ENCODE measurements at regions not wholly inside any gene's neighbourhood (a gene's known extent, or its start where the extent isn't known, plus 50 kb on each side); places are given as distances from the start of the nearest gene placed in this dataset.

DNA sequence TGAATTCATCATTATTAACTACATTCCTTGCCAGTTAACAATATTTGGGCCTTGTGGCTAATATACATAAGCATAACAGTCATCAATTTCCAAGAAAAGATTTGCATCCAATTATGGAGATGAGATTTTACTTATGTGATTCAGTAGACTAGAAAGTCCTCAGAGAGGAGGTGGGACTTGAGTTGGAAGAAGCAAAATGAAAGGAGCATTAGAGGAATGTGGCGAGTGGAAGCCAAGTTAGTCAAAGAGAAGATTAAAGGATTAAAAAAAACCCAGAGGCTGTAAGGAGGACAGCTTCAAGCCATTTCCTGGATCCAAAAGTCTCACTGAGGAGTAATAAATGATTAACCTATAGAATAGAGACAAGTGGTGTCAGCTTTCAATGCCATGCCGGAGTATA, 1099.4 kb upstream of the IGFBP7 start:
- no peak for DNase-seq (ENCODE audit: low read depth in 2 of 2)

DNA sequence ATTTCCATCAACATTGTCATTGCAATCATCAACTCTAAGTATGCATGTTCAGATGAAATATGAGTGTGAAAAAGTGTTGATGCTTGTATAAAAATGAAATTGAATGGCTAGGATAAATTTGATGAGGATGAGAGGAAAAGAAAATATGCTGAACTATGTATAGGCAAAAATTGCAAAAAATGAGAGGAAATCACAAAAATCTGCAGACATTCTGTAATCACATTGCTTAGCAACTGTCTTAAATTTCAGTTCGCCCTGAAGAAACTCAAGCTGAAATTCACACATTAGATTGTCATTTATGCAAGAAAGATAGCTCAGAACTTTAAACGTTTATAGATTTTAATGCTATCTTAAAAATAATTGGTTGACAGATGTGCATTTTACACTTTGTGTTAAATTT, 1098.8 kb upstream of the IGFBP7 start:
- DNase-seq (ENCODE audit: low read depth in 2 of 2), result no peak

DNA sequence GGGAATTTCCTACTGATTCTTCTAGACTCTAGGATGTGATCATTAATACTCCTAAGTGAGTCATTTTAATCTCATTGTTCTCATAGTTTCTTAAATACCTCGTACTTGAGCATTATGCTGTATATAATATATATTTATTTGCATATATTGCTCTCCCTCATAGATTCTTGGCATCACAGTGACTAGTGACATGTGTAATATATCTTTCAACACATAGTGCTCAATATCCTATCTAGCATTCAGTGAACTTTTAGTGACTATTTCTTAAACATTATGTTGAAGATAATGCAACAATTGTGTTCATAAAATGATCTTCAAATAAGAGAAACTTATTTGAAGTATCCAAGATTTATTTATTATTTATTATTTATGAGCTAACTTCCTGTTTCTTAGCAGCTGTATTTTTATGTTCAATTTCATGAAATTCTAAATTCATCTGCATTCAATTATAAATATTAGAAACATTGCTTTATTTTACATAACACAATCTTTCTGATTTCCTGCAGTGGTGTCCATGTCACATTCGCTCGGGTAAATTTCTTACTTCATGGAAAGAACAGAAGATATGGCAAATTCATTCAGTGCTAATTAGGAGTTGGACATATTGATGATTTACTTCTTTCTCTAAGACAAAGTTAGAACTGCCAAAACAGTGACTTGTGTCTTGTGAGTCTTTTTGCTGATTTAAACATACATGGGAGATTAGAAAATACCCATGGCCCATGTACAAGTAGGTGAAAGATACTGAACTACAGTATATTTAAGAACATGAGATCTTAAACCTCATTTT, 1095.5 kb upstream of the IGFBP7 start:
- no peak for DNase-seq (ENCODE audit: low read depth in 2 of 2)

DNA sequence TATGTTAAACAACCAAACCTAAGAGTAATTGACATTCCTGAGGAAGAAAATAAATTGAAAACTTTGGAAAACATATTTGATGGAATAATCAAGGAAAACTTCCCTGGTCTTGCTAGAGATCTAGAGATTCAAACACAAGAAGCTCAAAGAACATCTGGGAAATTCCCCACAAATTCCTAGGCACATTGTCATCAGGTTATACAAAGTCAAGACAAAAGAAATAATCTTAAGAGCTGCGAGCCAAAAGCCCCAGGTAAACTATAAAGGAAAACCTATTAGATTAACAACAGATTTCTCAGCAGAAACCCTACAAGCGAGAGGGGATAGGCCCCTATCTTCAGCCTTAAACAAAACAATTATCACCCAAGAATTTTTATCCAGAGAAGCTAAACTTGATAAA, 1082.0 kb upstream of the IGFBP7 start:
- DNase-seq (ENCODE audit: low read depth in 2 of 2), result no peak

DNA sequence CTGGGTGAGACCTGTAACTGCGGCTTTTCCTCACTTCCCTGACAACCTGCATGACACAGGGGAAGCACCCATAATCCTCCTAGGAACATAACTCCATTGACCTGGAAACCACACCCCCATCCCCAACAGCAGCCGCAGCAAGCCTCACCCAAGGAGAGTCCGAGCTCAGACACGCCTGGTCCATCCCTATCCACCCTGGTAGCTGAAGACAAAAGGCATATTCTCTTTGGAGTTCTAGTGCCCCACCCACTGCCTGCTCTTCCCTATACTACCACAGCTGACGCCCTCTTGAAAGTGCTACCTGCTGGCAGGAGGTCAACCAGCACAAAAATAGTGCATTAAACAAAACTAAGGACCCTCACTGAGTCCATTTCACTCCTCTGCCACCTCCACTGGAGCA, 1080.9 kb upstream of the IGFBP7 start:
- DNase-seq (ENCODE audit: low read depth in 2 of 2), result no peak

DNA sequence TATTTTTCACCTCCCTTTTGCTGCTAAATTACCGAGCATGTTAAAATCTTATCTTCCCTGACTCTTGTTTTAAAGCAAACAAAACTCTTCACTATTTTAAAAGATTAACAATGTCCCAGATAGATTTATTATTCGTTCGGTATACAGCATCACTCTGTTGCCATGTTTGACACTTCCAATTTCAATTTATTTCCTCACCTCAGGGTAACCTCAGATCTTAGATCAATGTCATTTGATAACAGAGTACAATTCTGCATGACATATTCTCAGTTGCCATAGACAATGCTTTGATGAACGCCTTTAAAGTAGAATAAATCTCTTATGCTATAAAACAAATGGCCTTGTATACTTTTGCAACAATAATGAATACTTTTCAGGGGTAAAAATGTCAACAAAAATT, 1078.1 kb upstream of the IGFBP7 start:
- DNase-seq (ENCODE audit: low read depth in 2 of 2), result no peak

DNA sequence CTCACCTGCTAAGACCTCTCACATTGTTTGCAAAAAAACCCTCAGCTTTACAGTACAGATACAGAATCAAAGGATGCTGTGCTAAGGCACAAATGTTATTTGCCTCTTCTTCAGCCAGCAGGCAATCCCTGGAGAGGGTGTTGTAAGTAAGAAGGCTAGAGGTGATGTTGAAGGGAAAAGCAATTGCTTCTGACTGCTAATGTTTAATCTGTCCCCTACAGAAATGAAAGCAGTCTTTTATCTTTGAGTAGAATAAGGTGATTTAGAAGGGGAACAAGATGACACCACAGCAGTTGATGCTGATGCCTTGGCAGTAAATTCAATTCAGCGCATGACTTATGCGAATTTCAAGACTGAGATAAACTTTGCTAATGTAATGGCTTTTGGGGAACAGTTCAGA, 1064.8 kb upstream of the IGFBP7 start:
- no peak for DNase-seq (ENCODE audit: low read depth in 2 of 2)

DNA sequence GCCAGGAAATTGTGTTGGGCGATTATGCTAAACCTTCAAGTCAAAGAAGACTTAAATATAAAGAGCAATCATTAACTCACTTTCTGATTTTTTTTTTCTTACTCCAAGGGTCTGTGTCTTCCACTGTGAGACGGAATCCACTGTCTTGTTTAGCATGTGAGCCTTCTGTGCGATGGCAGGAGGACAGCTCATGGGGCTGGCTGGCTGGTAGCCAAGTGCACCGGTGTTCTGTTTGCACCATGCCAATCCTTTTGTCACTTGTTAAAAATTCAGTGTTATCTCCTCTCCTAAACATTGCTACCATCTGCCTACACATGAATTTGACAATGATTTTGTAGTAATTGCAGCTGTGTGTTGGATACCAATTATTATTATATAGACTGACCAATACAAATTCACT, 1056.3 kb upstream of the IGFBP7 start:
- DNase-seq (ENCODE audit: low read depth in 2 of 2), result no peak

DNA sequence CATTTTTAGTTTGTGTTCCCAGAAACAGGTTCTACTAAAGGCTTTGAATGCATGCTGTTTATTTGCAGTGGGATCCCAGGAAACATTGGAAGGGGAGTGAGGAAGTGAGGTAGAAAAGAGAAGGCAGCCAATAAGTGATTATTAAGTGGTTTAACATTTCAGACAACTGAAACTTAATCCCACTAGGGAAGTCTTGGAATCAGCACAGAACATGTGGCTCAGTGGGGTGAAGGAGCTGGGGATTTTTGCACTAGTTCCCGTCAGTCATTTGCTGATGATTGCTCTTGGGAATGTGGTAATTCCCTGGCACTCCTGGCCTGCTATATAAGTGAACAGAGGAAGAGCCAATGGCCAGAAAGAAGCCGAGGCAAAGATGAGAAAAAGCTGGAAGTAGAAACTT, 1053.0 kb upstream of the IGFBP7 start:
- no peak for DNase-seq (ENCODE audit: low read depth in 2 of 2)

DNA sequence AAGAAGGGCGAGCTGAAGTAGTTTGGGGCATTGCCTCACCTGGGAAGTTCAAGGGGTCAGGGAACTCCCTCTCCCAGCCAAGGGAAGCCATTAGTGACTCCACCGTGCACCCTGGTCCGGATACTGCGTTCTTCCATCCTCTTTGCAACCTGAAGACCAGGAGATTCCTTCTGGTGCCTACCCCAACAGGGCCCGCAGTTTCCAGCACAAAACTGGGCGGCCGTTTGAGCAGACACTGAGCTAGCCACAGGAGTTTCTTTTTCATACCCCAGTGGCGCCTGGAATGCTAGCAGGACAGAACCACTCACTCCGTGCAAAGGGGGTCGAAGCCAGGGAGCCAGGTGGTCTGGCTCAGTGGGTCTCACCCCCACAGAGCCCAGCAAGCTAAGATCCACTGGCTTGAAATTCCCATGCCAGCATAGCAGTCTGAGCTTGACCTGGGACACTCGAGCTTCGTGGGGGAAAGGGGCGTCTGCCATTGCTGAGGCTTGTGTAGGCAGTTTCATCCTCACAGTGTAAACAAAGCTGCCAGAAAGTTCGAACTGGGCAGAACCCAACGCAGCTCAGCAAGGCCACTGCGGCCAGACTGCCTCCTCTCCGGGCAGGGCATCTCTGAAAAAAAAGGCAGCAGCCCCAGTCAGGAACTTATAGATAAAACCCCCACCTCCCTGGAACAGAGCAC, 1039.4 kb upstream of the IGFBP7 start:
- no peak for DNase-seq (ENCODE audit: low read depth in 2 of 2)

DNA sequence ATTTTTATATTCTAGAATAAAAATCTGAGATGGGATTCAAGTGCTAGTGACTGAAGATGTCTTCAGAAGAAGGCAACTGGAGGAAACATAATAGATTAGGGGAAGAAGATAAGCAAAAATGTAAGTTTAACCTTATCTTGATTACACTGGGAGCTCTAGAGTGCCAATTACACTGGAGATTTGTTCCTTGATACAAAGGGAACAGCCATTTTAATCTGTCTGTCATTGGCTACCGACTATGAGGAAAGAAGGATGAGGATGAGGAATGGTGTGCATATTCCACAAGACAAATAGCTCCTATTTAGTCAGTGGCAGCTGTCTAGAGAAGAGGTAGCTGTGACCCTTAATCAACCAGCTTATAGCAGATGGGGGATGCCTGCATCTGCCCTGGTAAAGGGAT, 1034.5 kb upstream of the IGFBP7 start:
- no peak for DNase-seq (ENCODE audit: low read depth in 2 of 2)

DNA sequence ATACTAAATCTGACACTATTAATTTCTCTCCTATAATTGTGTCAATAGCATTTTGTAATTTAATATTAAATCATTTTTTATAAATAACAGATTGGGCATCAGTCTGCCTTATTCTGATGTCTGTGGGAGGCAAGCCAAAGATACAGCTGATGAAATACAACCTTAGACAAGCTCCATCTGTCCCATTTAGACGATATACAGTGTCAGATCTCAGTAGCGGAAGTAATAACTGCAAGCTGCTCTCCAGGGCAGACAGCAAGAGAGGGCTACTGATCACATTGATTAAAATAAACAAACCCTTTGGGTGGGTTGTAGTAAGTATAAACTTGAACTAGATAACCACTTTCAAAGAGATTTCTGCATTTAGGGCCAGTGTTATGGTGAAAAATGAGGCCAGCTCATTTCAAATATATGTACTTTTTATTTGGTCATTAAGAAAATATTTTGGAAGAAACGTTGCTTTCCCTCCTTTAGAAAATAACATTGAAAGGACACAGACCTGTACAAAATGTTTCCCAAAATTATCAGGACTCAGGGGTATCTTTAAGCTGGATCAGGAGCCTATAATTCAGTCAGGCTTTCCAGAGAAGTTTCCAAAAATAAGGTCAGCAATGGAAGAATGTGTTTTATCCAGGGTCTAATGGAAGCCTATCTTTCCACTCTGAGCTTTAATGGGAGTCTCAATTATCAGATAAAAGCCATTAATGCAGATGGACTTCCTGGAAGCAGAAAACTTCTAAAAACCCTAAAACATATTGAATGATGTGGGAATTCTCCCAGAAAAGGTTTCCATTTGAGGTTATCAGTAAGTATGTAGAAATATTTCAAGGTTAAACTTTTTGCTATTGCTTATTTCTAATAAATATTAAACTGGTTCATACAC, 1028.8 kb upstream of the IGFBP7 start:
- DNase-seq (ENCODE audit: low read depth in 2 of 2), result no peak

DNA sequence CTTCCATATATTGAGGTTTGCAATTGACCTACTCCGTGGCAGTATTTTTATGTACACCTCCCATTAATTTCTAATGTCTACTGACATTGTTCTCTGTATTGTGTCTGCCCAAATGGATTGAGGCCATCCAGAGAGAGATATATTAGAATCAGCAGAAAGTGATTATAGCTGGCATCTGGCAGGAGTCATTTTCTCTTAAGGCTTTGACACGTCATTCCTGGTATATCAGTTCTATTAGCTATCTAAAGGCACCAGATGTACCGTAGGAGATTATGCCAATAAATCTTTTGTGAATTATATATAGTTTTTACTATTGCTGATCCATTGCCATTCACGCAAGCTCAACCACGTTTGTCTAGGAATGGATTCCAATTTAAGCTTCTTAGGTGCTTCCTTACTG, 1026.4 kb upstream of the IGFBP7 start:
- no peak for DNase-seq (ENCODE audit: low read depth in 2 of 2)

DNA sequence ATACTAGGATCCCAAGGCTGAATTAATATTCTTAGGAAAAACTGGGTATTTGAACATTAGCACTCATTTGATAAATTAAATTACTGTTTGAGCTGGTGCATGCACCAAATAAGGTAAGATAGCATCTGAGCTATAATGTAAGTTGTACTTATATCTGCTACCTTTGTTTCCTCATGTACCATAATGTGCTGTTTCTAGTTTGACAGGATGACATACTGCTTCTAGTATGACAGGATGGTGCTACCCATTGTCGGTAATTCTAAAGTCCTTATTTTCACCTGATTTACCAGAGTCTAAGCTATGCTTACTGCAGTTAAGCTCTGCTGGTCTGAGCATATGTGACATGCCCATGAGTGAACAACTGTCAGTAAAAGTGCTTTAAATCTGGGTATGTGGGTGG, 1017.5 kb upstream of the IGFBP7 start:
- no peak for DNase-seq (ENCODE audit: low read depth in 2 of 2)

DNA sequence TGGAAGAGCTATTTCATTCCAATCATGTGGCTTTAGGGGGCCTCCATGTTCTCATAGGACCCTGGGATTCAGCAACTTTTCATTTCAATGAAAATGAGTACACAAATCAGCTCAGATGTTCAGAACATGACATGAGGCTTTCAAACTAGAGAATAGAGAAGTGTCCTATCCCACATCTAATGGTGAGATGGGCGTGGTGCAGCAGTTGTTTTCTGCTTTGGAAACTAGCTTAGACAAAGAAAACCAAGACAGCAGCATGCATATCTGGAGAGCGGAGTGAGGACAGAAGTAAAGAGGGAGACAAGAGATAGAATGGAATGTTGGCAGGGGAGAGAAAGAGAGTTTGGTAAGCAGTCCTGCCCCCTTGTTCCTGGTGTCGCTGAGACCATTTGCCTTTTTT, 1009.1 kb upstream of the IGFBP7 start:
- DNase-seq (ENCODE audit: low read depth in 2 of 2), result no peak

DNA sequence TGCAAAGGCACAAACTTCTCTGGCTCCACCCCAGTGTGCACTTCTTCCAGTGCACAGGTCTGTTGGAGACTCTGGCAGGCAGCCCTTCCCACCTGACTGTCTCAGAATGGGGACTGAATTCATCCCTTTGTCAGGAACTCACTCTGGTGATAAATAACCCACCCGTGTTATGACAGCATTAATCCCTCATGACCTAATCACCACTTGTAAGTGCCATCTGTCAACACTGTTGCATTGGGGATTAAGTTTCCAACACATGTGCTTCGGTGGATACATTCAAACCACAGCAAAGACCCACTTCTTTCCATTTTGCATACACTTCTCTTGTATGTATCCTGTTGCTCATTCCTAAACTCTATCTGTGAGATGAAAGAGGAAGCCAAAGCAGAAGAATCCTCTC, 1002.9 kb upstream of the IGFBP7 start:
- DNase-seq (ENCODE audit: low read depth in 2 of 2), result no peak

DNA sequence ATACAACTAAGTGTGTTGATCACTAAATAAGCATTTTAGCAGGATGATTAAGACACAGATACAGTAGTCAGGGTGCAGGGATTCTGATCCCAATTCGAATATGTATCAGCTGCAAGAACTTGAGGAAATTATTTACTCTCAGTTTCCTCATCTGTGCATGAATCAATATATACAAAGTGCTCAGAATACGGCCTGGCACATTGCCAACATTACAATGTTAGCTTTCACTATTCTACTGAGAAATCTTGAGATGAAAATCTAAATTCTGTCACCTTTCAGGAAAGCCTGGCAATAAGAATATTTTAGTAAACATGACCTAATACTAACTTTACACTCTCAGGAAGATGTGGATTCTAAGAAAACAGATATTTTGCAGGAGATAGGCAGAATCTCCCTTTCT, 1001.6 kb upstream of the IGFBP7 start:
- no peak for DNase-seq (ENCODE audit: low read depth in 2 of 2)

DNA sequence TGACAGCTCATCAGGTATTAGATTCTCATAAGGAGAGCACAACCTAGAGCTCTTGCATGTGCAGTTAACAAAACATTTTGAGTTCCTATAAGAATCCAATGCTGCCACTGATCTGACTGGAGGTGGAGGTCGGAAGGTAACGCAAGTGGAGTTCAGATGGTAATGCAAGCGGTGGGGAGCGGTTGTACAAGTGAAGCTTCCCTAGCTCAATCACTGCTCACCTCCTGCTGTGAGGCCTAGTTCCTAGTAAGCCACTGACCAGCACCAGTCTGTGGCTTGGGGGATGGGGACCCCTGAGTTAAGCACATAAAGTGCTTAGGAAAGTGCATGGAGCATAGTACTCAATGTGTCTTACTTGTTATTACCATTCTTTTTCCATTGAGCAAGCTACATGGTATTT, 983.2 kb upstream of the IGFBP7 start:
- DNase-seq (ENCODE audit: low read depth in 2 of 2), result no peak

DNA sequence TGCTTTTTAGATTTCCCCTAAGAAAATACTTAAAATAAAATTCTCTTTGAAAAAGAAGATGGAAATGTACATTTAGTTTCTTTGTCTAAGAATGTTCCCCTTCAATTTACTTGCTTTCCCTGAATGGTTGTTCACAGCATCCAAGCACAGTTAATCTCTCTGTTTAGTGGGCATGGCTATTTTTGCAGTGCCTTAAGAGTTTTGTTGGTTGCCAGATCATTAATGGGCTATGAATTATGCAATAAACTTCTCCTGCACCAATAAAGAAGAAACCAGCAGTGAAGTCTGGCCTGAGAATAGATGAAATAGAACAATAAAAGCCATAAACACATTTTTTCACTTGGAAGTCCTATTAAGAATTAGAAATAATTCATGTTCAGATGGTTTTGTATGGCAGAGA, 980.4 kb upstream of the IGFBP7 start:
- DNase-seq (ENCODE audit: low read depth in 2 of 2), result no peak

DNA sequence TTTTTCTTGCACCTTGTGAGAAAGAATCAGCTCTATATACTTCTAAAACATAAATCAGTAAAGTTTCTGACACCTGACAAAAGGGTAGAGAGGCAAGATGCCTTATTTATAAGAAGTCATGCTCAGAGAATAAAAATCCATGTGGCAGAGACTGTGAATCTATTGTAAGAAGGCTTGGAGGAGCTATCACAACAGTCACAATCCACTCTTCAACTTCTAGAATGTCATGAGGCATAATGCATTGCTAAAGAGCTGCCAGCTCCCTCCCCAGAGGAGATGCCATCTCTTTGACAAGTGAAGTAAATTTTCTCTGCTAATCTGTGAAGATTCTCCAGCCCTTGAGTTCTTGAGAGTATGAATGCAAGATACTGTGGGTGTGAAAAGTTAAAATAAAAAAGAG, 971.2 kb upstream of the IGFBP7 start:
- DNase-seq (ENCODE audit: low read depth in 2 of 2), result no peak

DNA sequence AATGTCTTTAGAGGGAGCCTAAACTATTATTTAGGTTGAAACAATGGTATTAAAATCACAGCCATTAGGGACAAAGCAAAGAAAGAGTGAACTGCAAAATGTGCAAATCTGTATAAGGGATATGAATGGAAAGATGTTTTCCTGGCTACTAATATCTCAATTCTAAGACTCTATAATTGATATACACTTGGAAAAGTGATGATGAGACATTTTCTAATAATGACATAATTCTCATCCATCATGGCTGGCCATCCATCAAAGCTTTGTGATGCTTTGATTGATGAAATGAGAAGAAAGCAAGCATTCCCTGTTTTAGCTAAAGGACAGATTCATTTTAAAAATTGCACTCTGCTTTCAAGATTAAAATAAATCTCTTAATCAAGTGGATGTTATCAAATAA, 965.5 kb upstream of the IGFBP7 start:
- DNase-seq (ENCODE audit: low read depth in 2 of 2), result no peak

DNA sequence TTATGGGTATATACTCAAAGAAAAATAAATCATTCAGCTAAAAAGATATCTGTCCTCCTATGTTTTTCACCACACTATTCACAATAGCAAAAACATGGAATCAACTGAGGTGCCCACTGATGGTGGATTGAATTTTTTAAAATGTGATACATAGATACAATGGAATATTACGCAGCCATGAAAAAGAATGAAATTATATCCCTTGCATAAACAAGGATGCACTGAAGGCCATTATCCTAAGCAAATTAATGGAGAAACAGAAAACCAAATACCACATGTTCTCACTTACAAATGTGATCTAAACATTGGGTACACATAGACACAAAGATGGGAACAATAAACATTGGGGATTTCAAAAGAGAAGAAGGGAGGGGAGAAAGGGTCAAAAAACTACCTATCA, 964.2 kb upstream of the IGFBP7 start:
- DNase-seq (ENCODE audit: low read depth in 2 of 2), result no peak

DNA sequence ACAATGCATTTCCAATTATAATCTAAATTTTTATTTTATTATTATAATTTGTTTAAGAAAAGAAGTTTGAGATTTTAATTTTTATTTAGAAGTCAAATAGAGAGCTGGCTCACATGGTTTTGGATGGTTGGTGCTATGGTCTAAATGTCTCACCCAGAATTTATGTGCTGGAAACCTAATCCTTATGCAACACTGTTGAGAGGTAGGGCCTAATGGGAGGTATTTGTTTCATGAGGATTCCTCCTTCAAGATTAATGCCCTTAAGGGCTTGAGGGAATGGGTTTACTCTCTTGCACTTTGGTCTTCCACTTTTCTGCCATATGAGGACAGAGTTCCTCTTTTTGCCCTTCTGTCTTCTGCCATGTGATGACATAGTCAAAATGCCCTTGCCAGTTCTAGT, 960.5 kb upstream of the IGFBP7 start:
- no peak for DNase-seq (ENCODE audit: low read depth in 2 of 2)

Data from dermis microvascular lymphatic vessel endothelial cell (primary cell).